HFF-Myc (cell line): ENCODE measurements at regions not wholly inside any gene's neighbourhood (a gene's known extent, or its start where the extent isn't known, plus 50 kb on each side); places are given as distances from the start of the nearest gene placed in this dataset.

ENCODE experiments used
- DNase-seq: peaks from one replicate; pipeline ENCODE4 v3.0.0-alpha.2; 2011; ENCODE audit warnings: low read depth; ENCODE audit errors: extremely low read depth
- H3K4me3 ChIP-seq: replicated peaks from 2 replicates; pipeline ENCODE4 v1.5.1; 2011; ENCODE audit warnings: low read depth, mild to moderate bottlenecking, control low read depth, low read length
- CTCF ChIP-seq: IDR thresholded peaks from 2 replicates; pipeline ENCODE4 v1.5.1; 2012; ENCODE audit warnings: mild to moderate bottlenecking, low read depth, low read length, control low read depth; ENCODE audit errors: missing control alignments

GRCh38 chr2:181241797-181242196 is 215.4 kb upstream of the ITGA4 start:
- no peak for TF ChIP-seq CTCF
- no peak overlapping the region for H3K4me3 ChIP-seq
- DNase-seq = no peak

- TF ChIP-seq CTCF = no peak
- no peak overlapping the region for H3K4me3 ChIP-seq
- no peak for DNase-seq
These were observed 214.9 kb upstream of the ITGA4 start for GRCh38 chr2:181242262-181242661.

- H3K4me3 ChIP-seq = no peak overlapping the region
- no peak for TF ChIP-seq CTCF
- no peak for DNase-seq
These were observed 213.9 kb upstream of the ITGA4 start for GRCh38 chr2:181243319-181243718.

- no peak for DNase-seq
- no peak for TF ChIP-seq CTCF
These were observed 206.5 kb upstream of the ITGA4 start for GRCh38 chr2:181250691-181251090.

GRCh38 chr2:181252262-181253148 is 204.7 kb upstream of the ITGA4 start:
- no peak overlapping the region for H3K4me3 ChIP-seq
- TF ChIP-seq CTCF = no peak
- DNase-seq = no peak

More at GRCh38 chr2:181250691-181251090, 206.5 kb upstream of the ITGA4 start:
- H3K4me3 ChIP-seq = no peak overlapping the region

- DNase-seq = no peak
- H3K4me3 ChIP-seq = no peak overlapping the region
- no peak for TF ChIP-seq CTCF
These were observed 203.7 kb upstream of the ITGA4 start for GRCh38 chr2:181253438-181253837.
